K562 (cell line): ENCODE measurements at regions not wholly inside any gene's neighbourhood (a gene's known extent, or its start where the extent isn't known, plus 50 kb on each side); places are given as distances from the start of the nearest gene placed in this dataset.

Source experiments
- C11orf30 ChIP-seq: fragments of 450-650 bp; IDR thresholded peaks from 2 replicates; pipeline ENCODE4 v1.6.1; 2016; ENCODE audit warnings: low read depth, mild to moderate bottlenecking
- FOXK2 ChIP-seq, 2 experiments: fragments of 450-650 bp; IDR thresholded peaks in 1 of 2; conservative IDR thresholded peaks in 1 of 2; 2 replicates each; pipeline ENCODE4 v1.6.1; 2016; ENCODE audit warnings: low read depth in 2 of 2, mild to moderate bottlenecking in 1 of 2
- GATAD2B ChIP-seq: fragments of 450-650 bp; IDR thresholded peaks from 2 replicates; pipeline ENCODE4 v1.6.1; 2017; ENCODE audit warnings: mild to moderate bottlenecking, borderline replicate concordance
- IFI16 ChIP-seq: fragments of 250-450 bp; sonication (Bioruptor Pico); IDR thresholded peaks from 2 replicates; pipeline ENCODE4 v2.1.2; 2022; ENCODE audit warnings: mild to moderate bottlenecking, inconsistent platforms
- NRF1 ChIP-seq, 2 experiments: fragments of 450-650 bp; IDR thresholded peaks in 1 of 2; conservative IDR thresholded peaks in 1 of 2; 2 replicates each; pipeline ENCODE4 v1.6.1; 2014; ENCODE audit warnings: mild to moderate bottlenecking in 2 of 2
- NUFIP1 ChIP-seq: fragments of 450-650 bp; IDR thresholded peaks from 2 replicates; pipeline ENCODE4 v1.6.1; 2018; ENCODE audit not compliant: partially characterized antibody
- PBX2 ChIP-seq, 2 experiments: IDR thresholded peaks in 1 of 2; conservative IDR thresholded peaks in 1 of 2; 2 replicates each; pipeline ENCODE4 v1.6.1; 2016; ENCODE audit warnings: low read depth in 2 of 2, mild to moderate bottlenecking in 1 of 2, missing compliant biosample characterization in 1 of 2, missing genetic modification characterization in 1 of 2, moderate library complexity in 1 of 2
- RBM34 ChIP-seq: fragments of 200-400 bp; formaldehyde crosslinking; IDR thresholded peaks from 2 replicates; pipeline ENCODE4 v1.6.1; 2018; ENCODE audit warnings: low read length, borderline replicate concordance; ENCODE audit not compliant: insufficient read depth
- SAP30 ChIP-seq: fragments of 200-600 bp; sonication (generic); IDR thresholded peaks from 2 replicates; pipeline ENCODE4 v1.6.1; 2012; ENCODE audit warnings: borderline replicate concordance, low read depth, mild to moderate bottlenecking, moderate library complexity, low read length, control low read depth, inconsistent platforms; ENCODE audit not compliant: insufficient read depth, poor library complexity, severe bottlenecking
- SMARCA4 ChIP-seq: fragments of 450-650 bp; IDR thresholded peaks from 2 replicates; pipeline ENCODE4 v1.6.1; 2016
- SP1 ChIP-seq: sonication (generic); formaldehyde crosslinking; IDR thresholded peaks from 2 replicates; pipeline ENCODE4 v1.8.1; 2022; ENCODE audit warnings: mild to moderate bottlenecking, missing genetic modification reagents
- ZNF316 ChIP-seq: fragments of 450-650 bp; IDR thresholded peaks from 2 replicates; pipeline ENCODE4 v1.6.1; 2016
- TF ChIP-seq, protein P1 (sequence below): fragments of 450-650 bp; formaldehyde crosslinking; conservative IDR thresholded peaks from 2 replicates; pipeline ENCODE4 v1.4.0; 2022; ENCODE audit warnings: mild to moderate bottlenecking, missing genetic modification characterization
- TF ChIP-seq, protein P2 (sequence below): fragments of 200-800 bp; sonication (Bioruptor generic); IDR thresholded peaks from 2 replicates; pipeline ENCODE4 v1.6.1; 2017; ENCODE audit warnings: missing genetic modification characterization, missing compliant biosample characterization
- TF ChIP-seq, protein P3 (sequence below), 3 experiments: fragments of 200-800 bp in 1 of 3; fragments of 250-450 bp in 1 of 3; fragments of 450-650 bp in 1 of 3; sonication (Bioruptor Pico) in 1 of 3; sonication (Bioruptor generic) in 1 of 3; formaldehyde crosslinking in 1 of 3; IDR thresholded peaks; 2 replicates each; pipeline versions ENCODE4 v1.6.1 to v1.8.0; 2016 to 2022; ENCODE audit warnings: mild to moderate bottlenecking in 2 of 3, missing genetic modification characterization in 2 of 3, missing compliant biosample characterization in 1 of 3, moderate library complexity in 1 of 3
- TF ChIP-seq, protein P4 (sequence below): sonication (generic); formaldehyde crosslinking; IDR thresholded peaks from 2 replicates; pipeline ENCODE4 v1.9.0; 2022; ENCODE audit warnings: mild to moderate bottlenecking, missing genetic modification reagents

DNA sequence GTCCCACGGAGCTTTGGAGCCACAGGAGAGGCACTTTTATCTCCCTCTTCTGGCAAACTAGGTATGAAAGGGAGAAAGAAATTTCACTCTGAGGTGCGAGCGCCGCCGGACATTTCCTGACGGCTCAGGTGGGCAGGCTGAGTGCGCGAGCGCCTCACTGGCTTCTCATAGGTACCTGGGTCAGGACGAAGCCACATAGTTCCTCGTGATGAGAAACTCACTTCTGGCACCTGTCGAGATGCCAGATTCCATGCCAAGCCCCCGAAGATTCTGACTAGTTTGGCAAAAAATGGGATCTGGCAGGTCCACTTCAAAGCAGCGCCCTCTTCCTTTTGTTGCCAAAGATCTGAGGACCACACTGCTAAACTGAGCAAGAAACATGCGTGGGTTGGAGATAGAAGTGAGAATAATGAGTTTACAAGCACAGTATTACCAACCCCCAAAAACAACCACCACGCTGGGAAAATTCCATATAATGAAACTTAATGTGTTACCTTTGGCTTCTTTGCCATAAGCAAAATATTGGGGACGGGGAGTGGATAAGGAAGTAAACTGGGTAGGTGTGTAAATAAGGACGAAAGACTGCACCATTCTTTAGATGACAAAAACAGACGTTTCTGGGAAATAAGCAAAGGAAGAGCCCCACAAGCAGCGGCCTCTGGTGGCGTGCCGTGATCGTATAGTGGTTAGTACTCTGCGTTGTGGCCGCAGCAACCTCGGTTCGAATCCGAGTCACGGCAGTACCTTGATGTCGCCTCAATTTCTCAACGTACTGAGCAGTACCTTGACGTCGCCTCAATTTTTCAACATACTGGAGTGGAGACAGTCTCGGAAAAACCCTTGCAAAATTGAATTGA, 89.8 kb upstream of the PRSS16 start (continued):
- TF ChIP-seq NUFIP1, result peak; percentile 73
- peak; percentile 82 to 85 for TF ChIP-seq NRF1 (conservative IDR thresholded peaks at IDR 0.05 in 1 of 2, IDR thresholded peaks at IDR 0.05 in 1 of 2)
- TF ChIP-seq, protein P1, sequence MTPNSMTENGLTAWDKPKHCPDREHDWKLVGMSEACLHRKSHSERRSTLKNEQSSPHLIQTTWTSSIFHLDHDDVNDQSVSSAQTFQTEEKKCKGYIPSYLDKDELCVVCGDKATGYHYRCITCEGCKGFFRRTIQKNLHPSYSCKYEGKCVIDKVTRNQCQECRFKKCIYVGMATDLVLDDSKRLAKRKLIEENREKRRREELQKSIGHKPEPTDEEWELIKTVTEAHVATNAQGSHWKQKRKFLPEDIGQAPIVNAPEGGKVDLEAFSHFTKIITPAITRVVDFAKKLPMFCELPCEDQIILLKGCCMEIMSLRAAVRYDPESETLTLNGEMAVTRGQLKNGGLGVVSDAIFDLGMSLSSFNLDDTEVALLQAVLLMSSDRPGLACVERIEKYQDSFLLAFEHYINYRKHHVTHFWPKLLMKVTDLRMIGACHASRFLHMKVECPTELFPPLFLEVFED (CRISPR knock-in tag), result no peak
- TF ChIP-seq, protein P2, sequence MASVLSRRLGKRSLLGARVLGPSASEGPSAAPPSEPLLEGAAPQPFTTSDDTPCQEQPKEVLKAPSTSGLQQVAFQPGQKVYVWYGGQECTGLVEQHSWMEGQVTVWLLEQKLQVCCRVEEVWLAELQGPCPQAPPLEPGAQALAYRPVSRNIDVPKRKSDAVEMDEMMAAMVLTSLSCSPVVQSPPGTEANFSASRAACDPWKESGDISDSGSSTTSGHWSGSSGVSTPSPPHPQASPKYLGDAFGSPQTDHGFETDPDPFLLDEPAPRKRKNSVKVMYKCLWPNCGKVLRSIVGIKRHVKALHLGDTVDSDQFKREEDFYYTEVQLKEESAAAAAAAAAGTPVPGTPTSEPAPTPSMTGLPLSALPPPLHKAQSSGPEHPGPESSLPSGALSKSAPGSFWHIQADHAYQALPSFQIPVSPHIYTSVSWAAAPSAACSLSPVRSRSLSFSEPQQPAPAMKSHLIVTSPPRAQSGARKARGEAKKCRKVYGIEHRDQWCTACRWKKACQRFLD (CRISPR knock-in tag), result peak; percentile 56; the same call in 1 of the 2 replicates
- TF ChIP-seq C11orf30, result no peak
- TF ChIP-seq SMARCA4, result peak; percentile 42; the same call in 1 of the 2 replicates
- peak; percentile 97 to 98 for TF ChIP-seq FOXK2 (conservative IDR thresholded peaks at IDR 0.05 in 1 of 2, IDR thresholded peaks at IDR 0.05 in 1 of 2; ENCODE audit: low read depth in 2 of 2)
- TF ChIP-seq SP1 (CRISPR knock-in tag), result peak; percentile 68; the same call in 1 of the 2 replicates
- TF ChIP-seq PBX2 (CRISPR knock-in tag; IDR thresholded peaks at IDR 0.05; ENCODE audit: low read depth), result no peak
- TF ChIP-seq PBX2 (tag; conservative IDR thresholded peaks at IDR 0.05; ENCODE audit: low read depth), result peak; percentile 36; the same call in 1 of the 2 replicates
- TF ChIP-seq ZNF316, result no peak
- no peak for TF ChIP-seq GATAD2B
- peak; percentile 3 for TF ChIP-seq SAP30
- no peak for TF ChIP-seq IFI16 (CRISPR knock-in tag)
- TF ChIP-seq RBM34, result no peak
- TF ChIP-seq, protein P3, sequence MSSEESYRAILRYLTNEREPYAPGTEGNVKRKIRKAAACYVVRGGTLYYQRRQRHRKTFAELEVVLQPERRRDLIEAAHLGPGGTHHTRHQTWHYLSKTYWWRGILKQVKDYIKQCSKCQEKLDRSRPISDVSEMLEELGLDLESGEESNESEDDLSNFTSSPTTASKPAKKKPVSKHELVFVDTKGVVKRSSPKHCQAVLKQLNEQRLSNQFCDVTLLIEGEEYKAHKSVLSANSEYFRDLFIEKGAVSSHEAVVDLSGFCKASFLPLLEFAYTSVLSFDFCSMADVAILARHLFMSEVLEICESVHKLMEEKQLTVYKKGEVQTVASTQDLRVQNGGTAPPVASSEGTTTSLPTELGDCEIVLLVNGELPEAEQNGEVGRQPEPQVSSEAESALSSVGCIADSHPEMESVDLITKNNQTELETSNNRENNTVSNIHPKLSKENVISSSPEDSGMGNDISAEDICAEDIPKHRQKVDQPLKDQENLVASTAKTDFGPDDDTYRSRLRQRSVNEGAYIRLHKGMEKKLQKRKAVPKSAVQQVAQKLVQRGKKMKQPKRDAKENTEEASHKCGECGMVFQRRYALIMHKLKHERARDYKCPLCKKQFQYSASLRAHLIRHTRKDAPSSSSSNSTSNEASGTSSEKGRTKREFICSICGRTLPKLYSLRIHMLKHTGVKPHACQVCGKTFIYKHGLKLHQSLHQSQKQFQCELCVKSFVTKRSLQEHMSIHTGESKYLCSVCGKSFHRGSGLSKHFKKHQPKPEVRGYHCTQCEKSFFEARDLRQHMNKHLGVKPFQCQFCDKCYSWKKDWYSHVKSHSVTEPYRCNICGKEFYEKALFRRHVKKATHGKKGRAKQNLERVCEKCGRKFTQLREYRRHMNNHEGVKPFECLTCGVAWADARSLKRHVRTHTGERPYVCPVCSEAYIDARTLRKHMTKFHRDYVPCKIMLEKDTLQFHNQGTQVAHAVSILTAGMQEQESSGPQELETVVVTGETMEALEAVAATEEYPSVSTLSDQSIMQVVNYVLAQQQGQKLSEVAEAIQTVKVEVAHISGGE (CRISPR knock-in tag; IDR thresholded peaks at IDR 0.05), result no peak
- TF ChIP-seq, protein P4, sequence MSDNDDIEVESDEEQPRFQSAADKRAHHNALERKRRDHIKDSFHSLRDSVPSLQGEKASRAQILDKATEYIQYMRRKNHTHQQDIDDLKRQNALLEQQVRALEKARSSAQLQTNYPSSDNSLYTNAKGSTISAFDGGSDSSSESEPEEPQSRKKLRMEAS (CRISPR knock-in tag), result no peak
